ENCODE measurements at regions not wholly inside any gene's neighbourhood (a gene's known extent, or its start where the extent isn't known, plus 50 kb on each side); places are given as distances from the start of the nearest gene placed in this dataset.
"Not testable (repeated sequence)": the region's sequence is repeated elsewhere in the genome, so short reads cannot be mapped to it uniquely, and the experiment has no call there.

DNA sequence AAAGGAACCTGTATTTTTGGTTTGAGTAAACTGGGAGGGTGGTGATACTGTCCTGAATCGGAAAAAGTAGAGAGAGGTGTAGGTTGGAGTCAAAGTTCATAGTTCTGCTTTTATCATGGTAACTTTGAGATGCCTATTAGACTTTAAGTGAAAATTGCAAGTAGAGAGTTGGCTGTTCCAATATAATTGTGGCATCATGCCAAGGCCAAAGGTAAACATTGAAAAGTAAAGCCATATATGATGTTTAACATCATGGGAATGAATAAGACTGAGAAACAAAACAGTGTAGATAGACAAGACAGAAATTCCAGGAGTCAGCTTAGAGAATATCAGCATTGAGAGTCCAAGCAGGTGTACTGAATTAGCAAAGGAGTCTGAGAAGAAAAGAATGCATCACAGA lies 570.9 kb downstream of the HTR7 start:
- H3K9me3 Mint-ChIP-seq = no peaks in the 10 kb centered on the region

GRCh38 chr10:90288391-90288933 lies 569.4 kb downstream of the HTR7 start:
- Mint-ChIP-seq H3K4me3 (no peak overlapping the region), H3K36me3 (no peaks in the 10 kb centered on the region), H3K27ac (no peak overlapping the region), H3K27me3 (peaks cover 3% of the 10 kb centered on the region), H3K9me3 (no peaks in the 10 kb centered on the region), H3K4me1 (ENCODE audit: unreplicated experiment) (peaks cover 5% of the 10 kb centered on the region)
- DNase-seq (ENCODE audit: extremely low spot score, unreplicated experiment) = no peak
- no peak for TF ChIP-seq CTCF (conservative IDR thresholded peaks at IDR 0.05)

More for the DNA sequence above, 570.9 kb downstream of the HTR7 start:
- no peak for DNase-seq (ENCODE audit: extremely low spot score, unreplicated experiment)
- H3K4me1 Mint-ChIP-seq (ENCODE audit: unreplicated experiment) = peaks cover 5% of the 10 kb centered on the region
- H3K4me3 Mint-ChIP-seq = no peak overlapping the region
- peaks cover 3% of the 10 kb centered on the region for H3K27me3 Mint-ChIP-seq
- no peaks in the 10 kb centered on the region for H3K36me3 Mint-ChIP-seq
- TF ChIP-seq CTCF (conservative IDR thresholded peaks at IDR 0.05) = no peak
- H3K27ac Mint-ChIP-seq = no peak overlapping the region

DNA sequence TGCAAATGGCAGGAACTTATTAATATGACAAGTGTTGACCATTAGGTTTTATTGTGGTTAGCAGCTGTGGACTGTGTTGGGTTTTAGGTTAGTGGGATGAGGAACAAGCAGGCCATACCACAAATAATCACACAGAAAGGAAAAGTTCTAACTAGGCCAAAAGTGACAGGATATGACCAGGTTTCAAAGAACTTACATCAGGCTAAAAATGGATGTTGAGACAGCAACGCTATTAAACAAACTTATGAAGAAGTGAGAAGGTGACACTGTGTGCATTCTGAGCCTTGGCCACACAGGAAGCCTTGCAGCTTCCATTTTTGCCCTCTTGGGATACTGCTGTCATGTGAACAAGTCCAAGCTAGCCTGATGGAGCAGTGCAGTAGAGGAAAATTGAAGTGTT lies 568.8 kb downstream of the HTR7 start:
- Mint-ChIP-seq H3K36me3 (no peaks in the 10 kb centered on the region), H3K4me3 (no peak overlapping the region), H3K27me3 (peaks cover 3% of the 10 kb centered on the region), H3K27ac (no peak overlapping the region), H3K9me3 (no peaks in the 10 kb centered on the region), H3K4me1 (ENCODE audit: unreplicated experiment) (peaks cover 5% of the 10 kb centered on the region)
- no peak for TF ChIP-seq CTCF (conservative IDR thresholded peaks at IDR 0.05)
- DNase-seq (ENCODE audit: extremely low spot score, unreplicated experiment) = no peak

GRCh38 chr10:90293616-90294015 lies 564.2 kb downstream of the HTR7 start:
- Mint-ChIP-seq H3K4me1 (ENCODE audit: unreplicated experiment) (peaks cover 2% of the 10 kb centered on the region), H3K27me3 (peaks cover 30% of the 10 kb centered on the region), H3K36me3 (no peaks in the 10 kb centered on the region), H3K4me3 (no peak overlapping the region), H3K9me3 (no peaks in the 10 kb centered on the region), H3K27ac (no peak overlapping the region)
- TF ChIP-seq CTCF (conservative IDR thresholded peaks at IDR 0.05) = no peak
- no peak for DNase-seq (ENCODE audit: extremely low spot score, unreplicated experiment)

GRCh38 chr10:90294821-90295540 lies 562.9 kb downstream of the HTR7 start:
- Mint-ChIP-seq H3K27ac (peak overlapping the region; percentile 42), H3K27me3 (peaks cover 30% of the 10 kb centered on the region)
- not testable (repeated sequence) for H3K9me3 Mint-ChIP-seq; H3K4me1 Mint-ChIP-seq (ENCODE audit: unreplicated experiment); H3K36me3 Mint-ChIP-seq; DNase-seq (ENCODE audit: extremely low spot score, unreplicated experiment); H3K4me3 Mint-ChIP-seq

- H3K27ac Mint-ChIP-seq; DNase-seq (ENCODE audit: extremely low spot score, unreplicated experiment); H3K9me3 Mint-ChIP-seq; H3K4me3 Mint-ChIP-seq; H3K36me3 Mint-ChIP-seq: not testable (repeated sequence)
- peaks cover 18% of the 10 kb centered on the region for H3K27me3 Mint-ChIP-seq
- H3K4me1 Mint-ChIP-seq (ENCODE audit: unreplicated experiment) = peaks cover 10% of the 10 kb centered on the region
These were observed 555.8 kb downstream of the HTR7 start for GRCh38 chr10:90302031-90302430.

All from type B pancreatic cell (in vitro differentiated cells).